ENCODE measurements at regions not wholly inside any gene's neighbourhood (a gene's known extent, or its start where the extent isn't known, plus 50 kb on each side); places are given as distances from the start of the nearest gene placed in this dataset.
"Not testable (repeated sequence)": the region's sequence is repeated elsewhere in the genome, so short reads cannot be mapped to it uniquely, and the experiment has no call there.

- TF ChIP-seq CTCF (conservative IDR thresholded peaks at IDR 0.05); ZFX (IDR thresholded peaks at IDR 0.05): not testable (repeated sequence)
Measured at GRCh38 chr18:59971144-59971543, 71.3 kb downstream of the PMAIP1 start.

Measured in C4-2B (cell line).